Hepatocyte (in vitro differentiated cells): ENCODE measurements at regions not wholly inside any gene's neighbourhood (a gene's known extent, or its start where the extent isn't known, plus 50 kb on each side); places are given as distances from the start of the nearest gene placed in this dataset. TPM values are rescaled to one million over a fixed set of nuclear protein-coding genes. Genes with fewer than 3 reads are reported as not detected.

ENCODE experiments used
- small RNA-seq: library from RNA; depleted of rRNA; stranded (forward); fragments of <200 nt; gene quantifications from one replicate; pipeline ENCODE3, GENCODE V24; 2014

Small RNA genes lying in the stretch of these regions (small RNA-seq; reads per million reads assigned to genes)
- not detected for gene RF00019
